Large intestine (tissue), 3 donors: ENCODE measurements at regions not wholly inside any gene's neighbourhood (a gene's known extent, or its start where the extent isn't known, plus 50 kb on each side); places are given as distances from the start of the nearest gene placed in this dataset.
A peak's percentile ranks its signal among the peaks of the same experiment; 100 is the strongest.

Experiments
- DNase-seq, 2 donors: peaks; one replicate each; pipeline versions ENCODE4 v3.0.0 to v3.0.0-alpha.2; 2013
- H3K27ac ChIP-seq: one replicate; pipeline ENCODE4 v1.5.1; 2013; ENCODE audit warnings: low read length
- H3K27me3 ChIP-seq: 2 replicates; pipeline ENCODE4 v1.6.1; 2013; ENCODE audit warnings: low read length; ENCODE audit not compliant: control insufficient read depth, insufficient read depth
- H3K36me3 ChIP-seq: 2 replicates; pipeline ENCODE4 v1.6.1; 2013; ENCODE audit warnings: low read length; ENCODE audit not compliant: control insufficient read depth, insufficient read depth
- H3K4me1 ChIP-seq: one replicate; pipeline ENCODE4 v1.6.1; 2013; ENCODE audit warnings: low read length; ENCODE audit not compliant: control insufficient read depth, insufficient read depth
- H3K4me3 ChIP-seq: one replicate; pipeline ENCODE4 v1.5.1; 2013; ENCODE audit warnings: low read length
- H3K9me3 ChIP-seq: one replicate; pipeline ENCODE4 v1.6.1; 2013; ENCODE audit warnings: mild to moderate bottlenecking, low read depth, low read length, moderate library complexity; ENCODE audit not compliant: control insufficient read depth
- WGBS: methylation state at CpG from one replicate; pipeline ENCODE4 v1.1.5; 2013; ENCODE audit warnings: low lambda C conversion rate; ENCODE audit not compliant: insufficient coverage; 5-methylcytosine and 5-hydroxymethylcytosine counted together

- Histone ChIP-seq H3K4me1 (no peaks in the 10 kb centered on the region), H3K27me3 (no peaks in the 10 kb centered on the region), H3K4me3 (no peak overlapping the region), H3K36me3 (no peaks in the 10 kb centered on the region), H3K27ac (no peak overlapping the region), H3K9me3 (no peaks in the 10 kb centered on the region)
- peak in 1 of 2 donors; percentile 31 for DNase-seq
- no CpG with 5 or more reads among the region's 3 CpGs for WGBS
These were observed 203.1 kb upstream of the ACTBL2 start for GRCh38 chr5:57685516-57686255.

- DNase-seq: no peak
- H3K4me3 ChIP-seq: no peak overlapping the region
- H3K9me3 ChIP-seq: no peaks in the 10 kb centered on the region
- no peaks in the 10 kb centered on the region for H3K4me1 ChIP-seq
- no CpG with 5 or more reads among the region's 1 CpG for WGBS
- no peaks in the 10 kb centered on the region for H3K36me3 ChIP-seq
- no peak overlapping the region for H3K27ac ChIP-seq
- H3K27me3 ChIP-seq: no peaks in the 10 kb centered on the region
These were observed 201.7 kb upstream of the ACTBL2 start for GRCh38 chr5:57684299-57684702.

GRCh38 chr5:57683036-57683630 lies 200.5 kb upstream of the ACTBL2 start:
- no CpG with 5 or more reads among the region's 2 CpGs for WGBS
- H3K27ac ChIP-seq: no peak overlapping the region

GRCh38 chr5:57681942-57682341 lies 199.3 kb upstream of the ACTBL2 start:
- Histone ChIP-seq H3K36me3 (no peaks in the 10 kb centered on the region), H3K4me1 (no peaks in the 10 kb centered on the region), H3K27ac (no peak overlapping the region), H3K27me3 (no peaks in the 10 kb centered on the region), H3K9me3 (no peaks in the 10 kb centered on the region), H3K4me3 (no peak overlapping the region)
- no peak for DNase-seq
- no CpG with 5 or more reads among the region's 3 CpGs for WGBS

More at GRCh38 chr5:57683036-57683630, 200.5 kb upstream of the ACTBL2 start:
- no peaks in the 10 kb centered on the region for H3K27me3 ChIP-seq
- no peaks in the 10 kb centered on the region for H3K36me3 ChIP-seq
- H3K4me3 ChIP-seq: no peak overlapping the region
- H3K4me1 ChIP-seq: no peaks in the 10 kb centered on the region
- peak in 1 of 2 donors; percentile 24 for DNase-seq
- H3K9me3 ChIP-seq: no peaks in the 10 kb centered on the region

- no peak for DNase-seq
- Histone ChIP-seq H3K4me1 (peaks cover 5% of the 10 kb centered on the region), H3K27me3 (no peaks in the 10 kb centered on the region), H3K27ac (no peak overlapping the region), H3K4me3 (no peak overlapping the region), H3K9me3 (no peaks in the 10 kb centered on the region), H3K36me3 (no peaks in the 10 kb centered on the region)
- no CpG with 5 or more reads among the region's 1 CpG for WGBS
These were observed 198.1 kb upstream of the ACTBL2 start for GRCh38 chr5:57680686-57681085.

GRCh38 chr5:57677235-57677634 lies 194.6 kb upstream of the ACTBL2 start:
- peaks cover 8% of the 10 kb centered on the region for H3K4me1 ChIP-seq
- no peak for DNase-seq
- no peak overlapping the region for H3K4me3 ChIP-seq
- no peaks in the 10 kb centered on the region for H3K9me3 ChIP-seq
- H3K27ac ChIP-seq: no peak overlapping the region
- no peaks in the 10 kb centered on the region for H3K36me3 ChIP-seq
- H3K27me3 ChIP-seq: no peaks in the 10 kb centered on the region

GRCh38 chr5:57676222-57677098 lies 193.8 kb upstream of the ACTBL2 start:
- Histone ChIP-seq H3K4me1 (peaks cover 8% of the 10 kb centered on the region), H3K4me3 (no peak overlapping the region), H3K27ac (no peak overlapping the region), H3K36me3 (no peaks in the 10 kb centered on the region), H3K9me3 (no peaks in the 10 kb centered on the region), H3K27me3 (no peaks in the 10 kb centered on the region)
- DNase-seq: peak; percentile 71 to 87
- WGBS: 0% methylated on average over 1 of the region's 3 CpGs

GRCh38 chr5:57675236-57675635 lies 192.6 kb upstream of the ACTBL2 start:
- no peak overlapping the region for H3K27ac ChIP-seq
- no CpG with 5 or more reads among the region's 1 CpG for WGBS

GRCh38 chr5:57671371-57671770 lies 188.8 kb upstream of the ACTBL2 start:
- H3K27me3 ChIP-seq: no peaks in the 10 kb centered on the region
- no peak overlapping the region for H3K4me3 ChIP-seq
- DNase-seq: no peak
- peaks cover 8% of the 10 kb centered on the region for H3K4me1 ChIP-seq
- no peaks in the 10 kb centered on the region for H3K9me3 ChIP-seq
- H3K36me3 ChIP-seq: no peaks in the 10 kb centered on the region
- no peak overlapping the region for H3K27ac ChIP-seq

More at GRCh38 chr5:57675236-57675635, 192.6 kb upstream of the ACTBL2 start:
- no peaks in the 10 kb centered on the region for H3K36me3 ChIP-seq
- H3K27me3 ChIP-seq: no peaks in the 10 kb centered on the region
- no peak overlapping the region for H3K4me3 ChIP-seq
- no peaks in the 10 kb centered on the region for H3K9me3 ChIP-seq
- DNase-seq: no peak
- peaks cover 8% of the 10 kb centered on the region for H3K4me1 ChIP-seq

GRCh38 chr5:57666582-57666981 lies 184.0 kb upstream of the ACTBL2 start:
- no peaks in the 10 kb centered on the region for H3K4me1 ChIP-seq

More at GRCh38 chr5:57666582-57666981, 184.0 kb upstream of the ACTBL2 start:
- H3K4me3 ChIP-seq: no peak overlapping the region
- H3K9me3 ChIP-seq: no peaks in the 10 kb centered on the region
- no peak overlapping the region for H3K27ac ChIP-seq
- no peaks in the 10 kb centered on the region for H3K27me3 ChIP-seq
- no peak for DNase-seq
- H3K36me3 ChIP-seq: no peaks in the 10 kb centered on the region
